Hepatic stellate cell (primary cell): ENCODE measurements at regions not wholly inside any gene's neighbourhood (a gene's known extent, or its start where the extent isn't known, plus 50 kb on each side); places are given as distances from the start of the nearest gene placed in this dataset.
A peak's percentile ranks its signal among the peaks of the same experiment; 100 is the strongest.
"Not testable (repeated sequence)": the region's sequence is repeated elsewhere in the genome, so short reads cannot be mapped to it uniquely, and the experiment has no call there.

Experiments
- DNase-seq: peaks from one replicate; pipeline ENCODE4 v3.0.0; 2011; ENCODE audit warnings: low spot score

DNA sequence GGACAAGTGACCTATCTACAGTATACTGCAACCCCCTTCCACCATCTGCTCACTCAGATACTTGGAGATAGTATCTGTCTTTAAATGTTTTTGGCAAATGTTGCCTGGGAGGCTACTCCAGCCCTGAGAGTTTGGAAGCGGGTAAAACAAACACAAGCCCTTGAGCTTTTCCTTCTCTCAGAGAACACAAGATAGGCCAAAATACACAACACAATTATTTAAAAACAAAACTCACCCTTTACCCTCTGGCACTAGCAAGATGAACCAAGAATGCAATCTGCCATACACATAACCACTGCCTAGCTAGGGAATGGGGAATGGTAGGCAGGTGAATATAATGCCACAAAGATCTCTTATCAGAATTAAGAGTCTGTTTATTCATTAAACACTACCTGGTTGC is 324.7 kb upstream of the FAM47C start:
- DNase-seq: no peak

DNA sequence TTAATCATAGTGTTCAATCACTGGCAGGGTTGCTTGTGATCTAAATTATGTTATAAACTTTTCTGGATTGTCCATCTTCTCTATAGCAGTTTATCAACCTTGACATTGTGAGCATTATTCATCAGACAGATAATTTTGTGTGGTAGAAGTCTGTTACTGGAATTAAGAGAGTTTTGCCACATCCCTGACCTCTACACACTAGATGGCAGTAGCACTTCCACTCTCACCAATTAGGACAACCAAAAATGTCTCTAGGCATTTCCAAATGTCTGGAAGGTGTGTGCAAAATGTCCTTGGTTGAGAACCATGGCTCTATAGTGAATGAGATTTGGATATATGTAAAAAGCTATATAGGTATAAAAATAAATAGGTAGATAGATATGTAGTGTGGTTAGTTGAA is 324.1 kb upstream of the FAM47C start:
- DNase-seq: no peak

DNA sequence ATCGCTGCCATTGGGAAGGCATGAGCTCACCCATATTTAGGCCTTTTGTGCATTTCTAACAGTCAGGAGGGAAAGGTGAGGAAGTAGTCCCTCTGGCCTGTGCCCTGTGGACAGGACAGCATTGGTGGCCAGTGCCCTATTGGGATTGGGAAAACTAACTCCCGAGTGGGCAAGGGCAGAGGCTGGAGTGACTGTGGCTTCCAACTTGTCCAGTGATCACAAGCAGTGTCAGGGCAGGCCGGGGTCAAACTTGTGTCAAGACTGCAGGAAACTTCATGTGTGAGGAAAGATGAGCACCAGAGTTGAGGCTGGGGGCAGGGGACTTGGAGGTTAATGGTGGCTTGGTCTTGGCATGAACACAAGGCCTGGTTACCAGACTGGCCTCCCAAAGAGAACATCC is 286.2 kb upstream of the FAM47C start:
- DNase-seq: no peak

DNA sequence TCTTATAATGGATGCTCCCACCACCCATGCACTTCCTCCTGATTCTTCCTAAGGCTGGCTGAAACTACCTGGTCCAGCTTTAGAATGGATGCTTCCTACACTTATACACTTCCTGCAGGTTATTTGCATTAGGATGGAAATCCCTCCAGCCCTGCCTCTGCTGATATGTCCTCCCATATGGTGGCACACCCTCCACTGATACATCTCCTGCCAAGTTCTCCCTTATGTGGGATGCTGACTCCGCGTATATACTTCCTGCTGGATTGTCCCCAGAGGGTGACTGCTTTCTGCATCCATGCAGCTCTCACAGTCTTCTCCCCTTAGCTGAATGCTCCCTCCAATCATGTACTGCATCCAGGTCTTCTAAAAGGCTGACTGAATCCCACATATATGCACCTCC is 254.6 kb upstream of the FAM47C start:
- no peak for DNase-seq

DNA sequence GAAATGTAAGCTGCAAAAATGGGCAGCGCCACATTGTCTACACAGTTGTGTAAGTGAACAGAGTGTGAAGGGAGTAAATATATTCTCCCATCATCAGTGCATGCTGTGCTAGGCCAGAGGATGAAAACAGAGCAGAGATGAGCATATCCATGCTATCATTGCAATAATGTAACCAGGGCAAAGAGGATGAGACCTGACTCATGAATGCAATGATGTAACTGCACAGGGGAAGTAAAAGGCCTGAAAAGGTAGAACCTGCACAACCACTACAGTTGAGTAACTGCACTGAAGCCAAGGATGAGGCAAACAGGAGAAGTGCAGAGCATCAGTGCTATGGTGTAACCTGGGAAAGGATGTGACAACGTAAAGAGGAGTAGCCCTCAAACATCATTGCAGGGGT is 220.4 kb upstream of the FAM47C start:
- no peak for DNase-seq

DNA sequence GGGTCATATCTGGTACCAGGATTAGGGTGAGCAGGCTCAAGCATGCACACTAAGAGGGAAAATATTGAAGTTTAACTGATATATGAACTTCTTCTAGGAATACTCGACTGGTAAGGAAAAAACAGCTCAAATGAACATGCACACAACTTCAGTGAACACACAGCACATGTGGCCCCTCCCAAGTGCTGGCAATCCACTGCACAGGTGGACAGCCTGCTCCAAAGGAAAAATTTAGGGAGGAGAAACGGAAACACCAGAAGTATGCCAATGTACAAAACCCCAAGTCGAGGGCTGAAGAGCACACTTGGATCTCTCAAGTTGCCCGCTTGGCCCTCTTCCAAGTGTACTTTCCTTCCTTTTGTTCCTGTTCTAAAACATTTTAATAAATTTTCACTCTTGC is 205.0 kb upstream of the FAM47C start:
- DNase-seq: no peak

DNA sequence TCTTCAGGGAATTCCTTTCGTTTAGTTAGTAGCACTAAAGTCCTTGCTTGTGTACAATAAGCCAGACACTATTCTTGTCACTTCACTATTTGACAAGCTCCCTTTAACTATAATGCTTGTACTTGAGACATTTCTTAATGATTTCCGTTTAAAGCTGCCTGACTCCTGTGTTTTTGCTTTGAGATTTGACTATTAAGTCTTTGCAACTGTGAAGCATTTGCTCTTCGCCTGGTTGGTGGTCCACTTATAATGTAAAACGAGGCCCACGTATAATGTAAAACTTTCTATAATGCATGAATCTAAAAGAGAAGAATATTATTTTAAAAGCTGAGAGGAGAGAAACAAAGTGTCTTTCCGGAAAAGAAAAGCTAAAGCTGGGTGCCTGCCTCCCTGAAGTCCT is 204.1 kb upstream of the FAM47C start:
- DNase-seq: no peak

DNA sequence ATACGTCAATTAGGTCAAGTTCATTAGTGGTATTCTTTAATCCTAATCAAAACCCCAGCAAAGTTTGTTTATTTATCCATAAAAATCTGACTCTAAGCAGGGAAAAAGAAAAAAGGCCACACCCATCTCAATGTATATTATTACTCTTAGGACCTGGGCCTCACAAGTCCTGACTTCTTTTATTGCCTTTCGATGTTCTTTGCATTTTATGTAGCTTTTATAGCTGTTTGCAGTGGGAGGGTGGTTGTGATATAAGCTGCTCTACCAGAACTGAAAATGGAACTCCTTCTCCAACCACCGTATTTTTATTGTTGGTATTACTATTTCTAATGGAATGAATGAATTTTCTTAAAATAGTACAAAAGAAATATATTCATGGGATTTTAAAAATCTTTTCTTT is 163.3 kb upstream of the FAM47C start:
- DNase-seq: no peak

DNA sequence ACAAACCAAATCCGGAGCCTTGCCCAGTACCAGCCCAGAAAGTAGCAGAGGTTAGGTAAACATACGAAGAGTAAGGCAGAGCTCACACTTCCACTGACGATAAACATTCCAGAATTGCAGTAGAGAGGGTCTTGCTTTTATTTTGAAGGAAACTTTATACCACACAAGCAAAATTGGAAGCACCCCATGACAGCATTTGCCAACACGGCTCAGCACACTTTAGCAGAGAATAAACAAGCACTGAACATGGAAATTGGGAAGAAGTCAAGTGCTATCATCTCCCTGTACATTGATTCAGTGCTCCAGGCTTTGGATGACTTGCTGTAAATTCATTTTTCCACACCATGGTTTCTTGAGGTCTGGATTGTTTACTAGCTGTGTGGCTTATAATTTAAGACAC is 160.7 kb upstream of the FAM47C start:
- no peak for DNase-seq

DNA sequence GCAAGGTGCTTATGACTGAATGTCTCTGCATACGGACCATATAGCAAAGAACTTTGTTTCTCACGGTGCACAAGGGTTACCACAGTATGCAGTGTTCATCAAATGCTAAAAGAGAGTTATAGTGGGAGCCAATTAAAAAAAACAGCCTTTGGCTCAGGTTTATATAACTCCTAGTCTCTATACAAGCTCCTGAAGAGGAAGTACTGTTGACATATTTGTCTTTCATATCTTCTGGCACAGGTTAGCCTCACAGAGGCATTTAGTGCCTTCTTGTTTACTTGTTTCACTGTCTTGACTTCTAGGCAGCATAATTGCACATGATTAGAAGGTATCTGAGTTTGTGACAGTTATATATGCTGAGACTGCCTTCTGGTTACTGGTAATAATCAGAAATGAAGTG is 158.8 kb upstream of the FAM47C start:
- no peak for DNase-seq

DNA sequence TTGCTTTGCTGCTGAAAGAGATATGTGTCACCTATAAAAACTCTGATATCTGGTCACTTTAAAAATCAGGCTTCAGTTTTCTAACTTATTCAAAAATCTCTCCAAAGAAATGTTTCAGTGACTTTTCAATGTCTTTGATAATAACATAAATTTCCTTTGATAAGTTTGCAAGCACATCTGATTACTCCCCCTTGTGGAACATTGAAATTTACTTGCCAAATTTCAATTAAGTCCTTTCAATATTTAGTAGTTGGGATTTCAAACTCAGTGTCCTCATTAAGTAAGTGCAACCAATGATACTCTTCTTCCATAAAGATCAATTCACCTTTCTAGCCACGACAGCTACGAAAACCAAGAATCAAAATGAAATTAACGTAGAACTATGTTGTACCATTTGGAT is 151.3 kb upstream of the FAM47C start:
- no peak for DNase-seq

DNA sequence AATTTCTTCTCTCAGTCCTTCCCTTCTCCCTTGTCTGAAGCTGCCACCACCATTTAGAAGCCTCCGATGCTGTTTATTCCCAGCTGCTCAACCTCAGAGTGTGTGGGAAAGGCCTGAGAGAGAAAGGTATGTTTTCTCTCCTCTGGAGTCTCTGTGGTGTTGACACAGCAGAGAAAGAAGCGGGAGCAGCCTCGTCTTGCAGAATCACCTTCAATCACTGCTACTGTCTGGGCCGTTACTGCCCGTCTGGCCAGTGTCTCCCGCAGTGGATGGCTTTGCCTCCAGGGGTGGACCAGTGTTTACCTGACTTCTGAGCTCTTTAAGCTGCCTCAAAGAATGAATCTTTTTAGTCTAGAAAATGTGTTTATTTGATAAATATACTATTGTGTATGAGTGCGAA is 148.9 kb upstream of the FAM47C start:
- no peak for DNase-seq

DNA sequence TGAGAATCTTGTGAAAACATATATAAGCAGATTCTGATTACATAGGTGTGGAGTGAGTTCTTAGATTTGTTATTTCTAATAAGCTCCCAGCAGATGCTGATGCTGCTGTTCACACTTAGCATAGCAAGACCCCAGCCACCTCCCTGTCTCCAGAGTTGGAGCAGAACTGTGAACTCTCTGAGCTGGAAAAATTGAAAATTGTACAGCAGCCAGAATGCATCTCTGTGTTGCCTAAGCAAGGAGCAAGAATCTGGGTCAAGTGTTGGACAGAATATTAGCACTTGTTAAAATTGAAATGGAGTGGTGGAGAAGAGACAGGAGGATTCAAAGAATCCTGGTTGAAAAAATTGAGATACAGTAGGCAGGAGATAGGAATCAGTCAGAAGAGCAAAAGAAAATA is 146.6 kb upstream of the FAM47C start:
- no peak for DNase-seq

DNA sequence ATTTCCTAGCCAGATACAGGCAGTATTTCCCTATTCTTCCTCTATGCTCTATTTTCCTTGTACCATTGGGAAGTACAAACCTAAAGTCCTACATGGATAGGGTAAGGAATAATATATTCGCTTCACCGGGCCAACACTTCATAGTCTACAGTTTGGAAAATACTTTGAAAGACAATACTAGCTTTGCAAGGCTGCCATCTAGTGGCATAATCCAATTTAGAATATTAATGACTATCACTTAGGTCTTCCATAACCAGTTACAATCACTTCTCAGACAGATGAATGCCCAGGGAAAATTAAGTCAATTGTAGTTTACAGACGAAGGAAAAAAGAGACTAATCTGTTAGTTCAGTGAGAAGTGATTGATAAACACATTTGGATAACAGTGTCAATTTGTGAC is 141.0 kb upstream of the FAM47C start:
- DNase-seq: peak; percentile 1

DNA sequence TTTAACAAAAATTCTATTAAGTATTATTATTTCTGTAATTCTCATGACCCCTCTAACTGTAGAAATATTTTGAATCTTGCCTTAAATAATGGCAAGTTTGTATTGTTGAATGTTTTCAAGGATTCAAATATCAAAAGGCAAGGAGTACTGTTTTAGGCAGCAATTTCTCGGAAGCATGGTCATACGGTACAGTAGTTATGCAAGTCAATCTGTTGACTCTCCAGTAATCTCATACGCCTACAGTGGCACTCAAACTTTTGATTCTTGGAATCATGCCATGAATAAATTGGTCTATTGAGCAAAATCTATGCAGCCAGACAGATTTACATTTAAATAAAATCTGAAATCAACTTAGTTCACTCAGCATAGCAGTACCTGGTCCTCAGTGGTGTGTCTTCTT is 139.6 kb upstream of the FAM47C start:
- DNase-seq: no peak

DNA sequence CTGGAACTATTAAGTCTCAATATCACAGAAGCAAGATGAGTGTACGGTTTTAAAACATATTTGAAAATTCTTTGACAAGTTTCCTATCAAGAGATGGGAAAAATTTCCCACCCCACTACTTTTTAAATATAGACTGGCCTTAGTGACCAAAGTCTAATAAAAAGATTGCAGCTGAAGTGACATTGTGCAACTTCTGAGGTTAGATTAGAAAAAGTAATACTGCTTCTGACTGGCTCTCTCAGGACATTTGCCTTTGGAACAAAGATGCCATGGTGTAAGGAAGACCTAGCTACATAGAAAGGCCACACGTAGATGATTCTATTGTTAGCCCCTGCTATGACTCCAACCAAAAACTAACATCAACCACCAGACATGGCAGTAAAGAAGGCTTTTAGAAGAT is 138.7 kb upstream of the FAM47C start:
- no peak for DNase-seq

DNA sequence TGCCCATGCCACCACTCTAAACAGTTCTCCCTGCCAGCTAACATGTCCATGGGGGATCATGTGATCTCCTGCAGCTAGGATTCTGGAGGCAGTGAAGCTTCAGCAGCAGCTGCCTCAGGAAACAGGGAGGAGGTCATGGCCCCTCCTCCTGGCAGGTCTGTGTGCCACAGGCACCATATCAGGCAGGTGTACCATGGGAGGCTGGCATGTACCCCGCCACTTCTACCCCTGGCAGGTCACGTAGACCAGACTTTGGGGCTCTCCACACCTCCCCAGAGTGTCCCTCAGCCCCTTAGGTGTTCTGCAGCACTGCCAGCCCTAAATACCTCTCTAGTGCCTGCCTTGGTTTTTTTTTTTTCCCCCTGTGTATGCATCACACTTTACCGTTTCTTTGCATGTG is 110.5 kb upstream of the FAM47C start:
- no peak for DNase-seq

DNA sequence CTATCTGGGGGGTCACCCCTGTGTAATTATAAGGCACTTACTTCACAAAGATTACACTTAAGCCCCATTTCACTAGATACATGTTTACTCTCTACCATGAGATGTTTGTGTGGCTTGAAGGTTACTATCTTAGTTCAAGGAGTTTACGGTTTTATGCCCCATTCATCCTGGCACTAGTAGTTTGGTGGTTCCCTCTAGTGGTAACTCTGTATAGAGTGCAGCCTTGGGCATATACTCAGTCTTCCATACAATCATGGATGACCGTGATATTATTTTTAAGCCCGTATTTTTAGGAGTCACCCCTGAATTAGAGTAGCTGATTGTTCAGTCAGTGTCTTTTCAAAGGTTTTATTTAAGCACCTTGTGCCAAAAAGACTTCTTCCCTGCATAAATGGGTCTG is 109.9 kb upstream of the FAM47C start:
- DNase-seq: no peak

DNA sequence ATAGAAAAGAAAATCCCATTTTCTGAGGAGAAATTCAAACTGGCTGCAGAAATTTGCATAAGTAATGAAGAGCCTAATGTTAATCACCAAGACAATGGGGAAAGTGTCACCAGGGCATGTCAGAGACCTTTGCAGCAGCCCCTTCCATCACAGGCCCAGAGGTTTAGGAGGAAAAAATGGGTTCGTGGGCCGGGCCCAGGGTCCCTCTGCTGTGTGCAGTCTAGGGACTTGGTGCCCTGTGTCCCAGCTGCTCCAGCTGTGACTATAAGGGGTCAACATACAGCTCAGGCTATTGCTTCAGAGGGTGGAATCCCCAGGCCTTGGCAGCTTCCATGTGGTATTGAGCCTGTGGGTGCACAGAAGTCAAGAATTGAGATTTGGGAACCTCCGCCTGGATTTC is 103.6 kb upstream of the FAM47C start:
- DNase-seq: not testable (repeated sequence)

DNA sequence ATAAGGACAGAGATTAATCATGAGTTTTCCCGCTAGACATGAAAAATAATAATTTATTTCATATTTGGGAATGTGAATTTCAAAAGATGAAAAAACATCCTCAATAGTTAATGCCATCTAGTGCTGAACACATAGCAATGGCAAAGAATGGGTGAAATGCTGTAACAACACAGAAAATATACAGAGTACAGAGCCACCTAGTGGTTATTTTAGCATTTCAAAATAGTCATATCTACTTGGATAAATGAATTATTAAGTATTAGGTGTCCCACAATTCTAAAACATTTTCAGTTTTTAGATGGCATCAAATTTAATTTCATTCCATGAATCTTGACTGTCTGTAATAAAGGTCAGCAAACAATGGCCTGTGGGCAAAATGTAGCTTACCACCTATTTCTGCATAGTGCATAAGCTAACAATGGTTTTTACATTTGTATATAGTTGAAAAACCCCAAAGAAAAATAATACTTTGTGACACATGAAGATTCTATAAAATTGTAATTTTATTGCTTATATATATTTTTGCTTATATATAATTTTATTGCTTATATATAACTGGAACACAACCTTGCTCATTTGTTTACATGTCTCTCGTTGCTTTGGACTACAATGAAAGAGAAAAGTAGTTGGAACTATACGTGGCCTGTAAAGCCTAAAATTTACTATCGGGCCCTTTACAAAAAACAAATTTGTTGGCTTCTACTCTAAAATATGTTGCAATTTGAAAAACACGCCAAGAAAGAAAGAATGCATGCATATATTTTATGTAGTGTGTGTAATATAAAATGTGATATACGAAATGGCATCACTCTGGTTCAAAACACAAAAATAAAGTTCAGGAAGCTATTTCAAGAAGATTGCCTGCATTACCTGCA is 99.1 kb upstream of the FAM47C start:
- peak; percentile 6 for DNase-seq

DNA sequence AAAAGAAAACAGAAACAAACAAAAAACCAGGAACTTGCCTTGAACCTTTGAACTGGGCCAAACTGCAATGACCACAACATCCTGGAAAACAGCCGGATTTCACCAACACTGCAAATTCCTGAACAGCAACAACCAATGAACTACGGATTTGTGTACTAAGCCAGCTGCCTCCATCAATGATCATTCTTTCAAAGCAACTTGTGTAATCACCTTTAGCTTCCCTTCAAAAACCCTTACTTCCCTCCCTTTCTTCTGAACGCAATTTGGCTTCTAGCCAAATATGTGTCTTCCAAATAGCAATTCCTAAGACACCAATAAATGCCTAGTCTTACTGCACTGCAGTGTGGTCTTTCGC is 98.5 kb upstream of the FAM47C start:
- DNase-seq: no peak

DNA sequence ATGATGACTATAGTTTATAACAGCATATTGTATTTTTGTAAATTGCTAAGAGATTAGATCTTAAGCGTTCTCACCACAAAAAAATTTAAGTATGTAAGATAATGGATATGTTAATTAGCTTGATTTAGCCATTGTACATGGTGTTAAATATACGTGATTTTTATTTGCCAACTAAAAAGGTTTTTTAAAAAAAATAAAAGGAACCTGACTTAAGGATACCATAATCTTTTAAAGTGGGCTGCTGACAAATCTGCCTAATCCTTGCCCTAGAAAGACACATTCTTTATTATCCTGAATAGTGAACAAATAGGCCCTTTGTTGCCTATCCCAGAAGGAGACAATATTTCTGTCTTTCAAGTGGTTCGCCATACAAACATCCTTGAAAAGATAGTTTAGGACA is 94.6 kb upstream of the FAM47C start:
- no peak for DNase-seq

DNA sequence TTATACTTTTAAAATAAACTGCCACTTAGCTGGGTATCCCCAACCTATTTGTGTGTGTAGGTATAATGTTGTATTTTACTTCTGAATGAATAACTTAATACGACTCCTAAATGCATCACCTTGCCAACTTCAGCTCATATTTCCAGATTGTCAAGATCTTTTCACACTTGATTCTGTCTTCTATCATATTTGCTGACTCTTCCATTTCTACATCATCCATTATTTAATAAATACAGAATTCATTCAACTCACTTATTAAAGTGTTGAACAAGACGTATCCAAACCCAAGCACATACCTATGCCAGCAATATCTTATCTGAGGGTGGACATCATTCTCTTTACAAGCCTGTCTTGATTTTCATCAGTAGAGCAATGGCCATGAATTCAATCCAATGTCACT is 91.2 kb upstream of the FAM47C start:
- DNase-seq: no peak

DNA sequence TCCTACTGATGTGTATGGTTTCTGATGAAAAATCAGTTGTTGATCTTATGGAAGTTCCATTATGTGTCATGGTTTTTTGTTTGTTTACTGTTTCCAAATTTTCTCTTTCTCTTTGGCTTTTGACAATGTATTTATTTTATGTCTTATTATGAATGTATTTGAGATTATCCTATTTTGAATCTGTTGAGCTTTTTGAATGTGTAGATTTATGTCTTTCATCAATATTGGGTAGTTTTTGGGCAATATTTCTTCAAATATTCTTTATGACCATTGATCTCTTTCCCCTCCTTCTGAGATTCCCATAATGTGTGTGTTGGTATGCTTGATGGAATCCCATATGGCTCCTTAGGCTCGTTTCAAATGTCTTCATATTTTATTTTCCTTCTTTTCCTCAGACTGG is 80.5 kb upstream of the FAM47C start:
- no peak for DNase-seq

DNA sequence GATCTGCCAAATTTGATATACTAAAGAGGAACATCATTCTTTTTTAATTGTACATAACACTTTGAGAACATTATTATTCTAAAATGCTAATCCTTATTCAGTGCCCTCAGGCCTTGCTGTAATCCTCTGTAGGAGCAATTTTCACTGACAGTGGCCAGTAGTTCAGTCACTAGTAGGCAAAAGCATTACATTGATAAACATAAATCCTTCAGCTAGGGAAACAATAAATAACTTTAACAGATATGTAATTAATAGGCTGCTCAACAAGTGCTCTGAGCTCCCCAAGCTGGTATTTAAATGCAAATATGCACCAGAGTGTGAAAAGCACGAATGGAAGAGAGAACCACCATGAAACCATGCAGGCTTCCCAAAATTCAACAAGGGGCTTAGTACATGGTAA is 77.7 kb upstream of the FAM47C start:
- DNase-seq: no peak
